ENCODE measurements at regions not wholly inside any gene's neighbourhood (a gene's known extent, or its start where the extent isn't known, plus 50 kb on each side); places are given as distances from the start of the nearest gene placed in this dataset.

DNA sequence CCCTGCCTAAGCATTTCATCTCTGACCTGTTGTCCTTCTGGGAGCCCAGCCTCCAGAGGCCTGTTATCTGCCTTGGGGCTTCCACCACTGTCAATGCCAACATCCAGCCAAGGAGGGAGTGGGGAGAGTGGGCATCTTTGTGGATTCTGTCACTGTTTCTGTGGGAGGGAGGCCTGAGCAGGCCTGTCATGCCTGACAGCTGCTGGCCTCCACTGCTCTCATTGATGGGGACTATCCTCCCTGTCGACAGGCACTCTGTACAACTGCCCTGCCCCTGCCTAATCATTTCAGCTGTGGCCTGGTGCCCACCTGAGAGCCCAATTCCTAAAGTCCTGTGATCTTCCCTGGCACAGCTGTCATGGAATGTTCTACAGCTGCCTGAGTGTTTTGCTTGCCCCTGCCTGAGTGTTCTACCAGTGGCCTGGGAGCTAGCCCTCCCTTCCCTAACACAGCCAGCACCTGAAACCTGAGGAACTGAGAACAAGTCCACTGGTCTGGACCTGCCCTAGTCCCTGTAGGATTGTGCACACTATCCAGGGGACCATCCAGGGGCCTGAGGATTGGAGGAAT is 145.3 kb downstream of the FAM83B start:
- TF ChIP-seq, protein P1, sequence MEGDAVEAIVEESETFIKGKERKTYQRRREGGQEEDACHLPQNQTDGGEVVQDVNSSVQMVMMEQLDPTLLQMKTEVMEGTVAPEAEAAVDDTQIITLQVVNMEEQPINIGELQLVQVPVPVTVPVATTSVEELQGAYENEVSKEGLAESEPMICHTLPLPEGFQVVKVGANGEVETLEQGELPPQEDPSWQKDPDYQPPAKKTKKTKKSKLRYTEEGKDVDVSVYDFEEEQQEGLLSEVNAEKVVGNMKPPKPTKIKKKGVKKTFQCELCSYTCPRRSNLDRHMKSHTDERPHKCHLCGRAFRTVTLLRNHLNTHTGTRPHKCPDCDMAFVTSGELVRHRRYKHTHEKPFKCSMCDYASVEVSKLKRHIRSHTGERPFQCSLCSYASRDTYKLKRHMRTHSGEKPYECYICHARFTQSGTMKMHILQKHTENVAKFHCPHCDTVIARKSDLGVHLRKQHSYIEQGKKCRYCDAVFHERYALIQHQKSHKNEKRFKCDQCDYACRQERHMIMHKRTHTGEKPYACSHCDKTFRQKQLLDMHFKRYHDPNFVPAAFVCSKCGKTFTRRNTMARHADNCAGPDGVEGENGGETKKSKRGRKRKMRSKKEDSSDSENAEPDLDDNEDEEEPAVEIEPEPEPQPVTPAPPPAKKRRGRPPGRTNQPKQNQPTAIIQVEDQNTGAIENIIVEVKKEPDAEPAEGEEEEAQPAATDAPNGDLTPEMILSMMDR (conservative IDR thresholded peaks at IDR 0.05; ENCODE audit: low read length) = no peak
- TF ChIP-seq EZH2phosphoT487 (IDR thresholded peaks at IDR 0.05; ENCODE audit: borderline replicate concordance, low read depth, low read length) = no peak
